Spleen (tissue), 7 donors: ENCODE measurements at regions not wholly inside any gene's neighbourhood (a gene's known extent, or its start where the extent isn't known, plus 50 kb on each side); places are given as distances from the start of the nearest gene placed in this dataset.

Source experiments
- CTCF ChIP-seq, 11 experiments: fragments of 200-600 bp in 7 of 11; fragments of 450-650 bp in 4 of 11; sonication (generic) in 4 of 11; IDR thresholded peaks in 8 of 11; conservative IDR thresholded peaks in 3 of 11; 1 replicate in 7 of 11; 2 replicates in 4 of 11; pipeline versions ENCODE4 v1.4.0 to v1.8.0; 2016 to 2021; ENCODE audit warnings: antibody characterized with exemption in 11 of 11, inconsistent platforms in 4 of 11, mild to moderate bottlenecking in 1 of 11
- POLR2A ChIP-seq, 3 donors: fragments of 450-650 bp; IDR thresholded peaks; one replicate each; pipeline ENCODE4 v1.5.1; 2017; ENCODE audit warnings: antibody characterized with exemption in 3 of 3, mild to moderate bottlenecking in 1 of 3
- donor health status: DM: no; HTN: no; CAD: no; lungs with moderate emphysema.
- donor health status: DM: no; HTN: no; CAD: no.
- donor health status: DM: no; HTN: no; CAD: no.

GRCh38 chr3:94500146-94500545, 437.3 kb downstream of the NSUN3 start:
- no peak for TF ChIP-seq CTCF (IDR thresholded peaks at IDR 0.05 in 8 of 11, conservative IDR thresholded peaks at IDR 0.05 in 3 of 11)
- TF ChIP-seq POLR2A (IDR thresholded peaks at IDR 0.05) = no peak
